MM.1S (cell line): ENCODE measurements at regions not wholly inside any gene's neighbourhood (a gene's known extent, or its start where the extent isn't known, plus 50 kb on each side); places are given as distances from the start of the nearest gene placed in this dataset.

Experiments used
- CTCF ChIP-seq: fragments of 300-600 bp; sonication (generic); IDR thresholded peaks from 2 replicates; pipeline ENCODE4 v1.5.1; 2016; ENCODE audit warnings: antibody characterized with exemption, low read length, mixed read lengths
- EZH2 ChIP-seq: fragments of 300-600 bp; sonication (generic); optimal IDR thresholded peaks from 2 replicates; pipeline ENCODE3; 2017; ENCODE audit warnings: low read depth, mild to moderate bottlenecking, antibody characterized with exemption, low read length, mixed read lengths
- EZH2phosphoT487 ChIP-seq: fragments of 300-600 bp; sonication (generic); IDR thresholded peaks from 2 replicates; pipeline ENCODE4 v1.6.1; 2018; ENCODE audit warnings: antibody characterized with exemption, low read length

GRCh38 chr18:37716106-37716735 lies 150.6 kb upstream of the CELF4 start:
- TF ChIP-seq CTCF (no peak), EZH2 (no peak), EZH2phosphoT487 (no peak)
